ENCODE measurements at regions not wholly inside any gene's neighbourhood (a gene's known extent, or its start where the extent isn't known, plus 50 kb on each side); places are given as distances from the start of the nearest gene placed in this dataset.
"Not testable (repeated sequence)": the region's sequence is repeated elsewhere in the genome, so short reads cannot be mapped to it uniquely, and the experiment has no call there.

DNA sequence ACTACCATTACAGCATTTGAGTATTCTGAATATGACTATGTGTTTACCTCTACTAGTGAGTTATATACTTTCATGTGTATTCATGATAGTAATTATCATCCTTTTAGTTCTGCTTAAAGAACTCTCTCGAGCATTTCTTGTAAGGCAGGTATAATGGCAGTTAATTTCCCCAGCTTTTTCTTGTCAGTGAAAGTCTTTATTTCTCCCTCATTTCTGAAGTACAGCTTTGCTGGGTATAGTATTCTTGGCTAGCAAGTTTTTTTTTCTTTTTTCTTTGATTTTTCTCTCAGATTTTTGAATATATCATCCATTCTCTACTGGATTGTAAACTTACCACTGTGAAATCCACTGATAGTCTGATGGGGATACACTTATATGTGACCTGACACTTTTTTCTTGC is 165.9 kb upstream of the ARHGAP5 start:
- DNase-seq (ENCODE audit: low spot score), result no peak
- in situ Hi-C loops (cut with MboI; ENCODE audit: low sequenced_read_pairs, unreplicated experiment), result loop anchor here (25.0 kb wide), 1 partner anchor 399 kb away; no protein-coding TSS in a partner anchor
- TF ChIP-seq, protein P1, sequence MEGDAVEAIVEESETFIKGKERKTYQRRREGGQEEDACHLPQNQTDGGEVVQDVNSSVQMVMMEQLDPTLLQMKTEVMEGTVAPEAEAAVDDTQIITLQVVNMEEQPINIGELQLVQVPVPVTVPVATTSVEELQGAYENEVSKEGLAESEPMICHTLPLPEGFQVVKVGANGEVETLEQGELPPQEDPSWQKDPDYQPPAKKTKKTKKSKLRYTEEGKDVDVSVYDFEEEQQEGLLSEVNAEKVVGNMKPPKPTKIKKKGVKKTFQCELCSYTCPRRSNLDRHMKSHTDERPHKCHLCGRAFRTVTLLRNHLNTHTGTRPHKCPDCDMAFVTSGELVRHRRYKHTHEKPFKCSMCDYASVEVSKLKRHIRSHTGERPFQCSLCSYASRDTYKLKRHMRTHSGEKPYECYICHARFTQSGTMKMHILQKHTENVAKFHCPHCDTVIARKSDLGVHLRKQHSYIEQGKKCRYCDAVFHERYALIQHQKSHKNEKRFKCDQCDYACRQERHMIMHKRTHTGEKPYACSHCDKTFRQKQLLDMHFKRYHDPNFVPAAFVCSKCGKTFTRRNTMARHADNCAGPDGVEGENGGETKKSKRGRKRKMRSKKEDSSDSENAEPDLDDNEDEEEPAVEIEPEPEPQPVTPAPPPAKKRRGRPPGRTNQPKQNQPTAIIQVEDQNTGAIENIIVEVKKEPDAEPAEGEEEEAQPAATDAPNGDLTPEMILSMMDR (IDR thresholded peaks at IDR 0.05; ENCODE audit: borderline replicate concordance, control extremely low read depth, extremely low read depth, insufficient read depth, missing control alignments), result no peak

DNA sequence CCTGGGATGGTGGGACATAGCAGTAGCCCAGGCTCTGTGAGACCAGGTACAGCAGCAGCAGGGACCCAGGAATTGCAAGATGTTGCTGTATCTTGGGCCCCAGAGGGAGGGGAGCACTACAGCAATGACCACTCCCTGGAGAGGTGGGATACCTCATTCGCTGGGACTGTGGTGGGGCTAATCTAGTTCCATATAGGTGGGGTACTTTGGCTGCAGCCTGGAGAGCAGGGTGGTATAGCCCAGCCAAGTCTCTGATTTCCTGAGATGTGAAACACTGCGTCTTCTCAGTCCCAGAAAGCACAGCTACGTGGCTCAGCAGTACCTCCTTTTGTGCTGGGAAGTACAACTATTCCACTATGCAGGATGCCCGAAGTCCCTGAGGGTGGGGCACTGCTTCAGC is 163.7 kb upstream of the ARHGAP5 start:
- in situ Hi-C loops (cut with MboI; ENCODE audit: low sequenced_read_pairs, unreplicated experiment), result loop anchor here (25.0 kb wide), 1 partner anchor 401 kb away; no protein-coding TSS in a partner anchor
- TF ChIP-seq, protein P1 (IDR thresholded peaks at IDR 0.05; ENCODE audit: borderline replicate concordance, control extremely low read depth, extremely low read depth, insufficient read depth, missing control alignments), result no peak
- no peak for DNase-seq (ENCODE audit: low spot score)

DNA sequence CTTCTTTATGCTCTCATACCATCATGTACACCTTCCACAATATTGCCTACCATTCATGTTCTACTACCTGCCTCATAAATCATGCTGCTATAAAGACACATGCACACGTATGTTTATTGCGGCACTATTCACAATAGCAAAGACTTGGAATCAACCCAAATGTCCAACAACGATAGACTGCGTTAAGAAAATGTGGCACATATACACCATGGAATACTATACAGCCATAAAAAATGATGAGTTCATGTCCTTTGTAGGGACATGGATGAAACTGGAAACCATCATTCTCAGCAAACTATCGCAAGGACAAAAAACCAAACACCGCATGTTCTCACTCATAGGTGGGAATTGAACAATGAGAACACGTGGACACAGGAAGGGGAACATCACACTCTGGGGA is 158.8 kb upstream of the ARHGAP5 start:
- in situ Hi-C loops (cut with MboI; ENCODE audit: low sequenced_read_pairs, unreplicated experiment), result loop anchor here (25.0 kb wide), 1 partner anchor 406 kb away; no protein-coding TSS in a partner anchor

DNA sequence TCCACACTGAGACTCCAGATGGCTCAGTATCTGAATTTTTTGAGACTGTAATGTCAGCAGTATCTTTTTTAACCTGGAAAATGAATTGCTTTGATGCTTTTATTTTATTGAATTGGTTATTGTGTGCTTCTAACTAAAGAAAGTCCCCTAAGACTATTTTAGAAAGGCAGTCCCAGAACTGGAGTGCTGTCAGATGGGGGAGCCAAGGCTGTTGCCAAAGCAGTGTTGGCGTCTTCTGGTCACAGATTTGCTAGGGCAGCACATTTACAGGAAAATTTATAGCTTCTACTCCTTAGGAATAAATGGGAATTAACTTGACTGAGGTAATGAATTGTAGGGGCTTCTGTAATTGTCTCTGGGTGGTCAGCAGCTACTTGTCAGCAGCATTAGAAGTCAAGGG is 157.1 kb upstream of the ARHGAP5 start:
- DNase-seq (ENCODE audit: low spot score), result no peak
- TF ChIP-seq, protein P1 (IDR thresholded peaks at IDR 0.05; ENCODE audit: borderline replicate concordance, control extremely low read depth, extremely low read depth, insufficient read depth, missing control alignments), result no peak
- in situ Hi-C loops (cut with MboI; ENCODE audit: low sequenced_read_pairs, unreplicated experiment), result loop anchor here (10.0 to 25.0 kb wide), 2 partner anchors 335 to 408 kb away; no protein-coding TSS in a partner anchor

More for the DNA sequence above, 158.8 kb upstream of the ARHGAP5 start:
- not testable (repeated sequence) for DNase-seq (ENCODE audit: low spot score)

DNA sequence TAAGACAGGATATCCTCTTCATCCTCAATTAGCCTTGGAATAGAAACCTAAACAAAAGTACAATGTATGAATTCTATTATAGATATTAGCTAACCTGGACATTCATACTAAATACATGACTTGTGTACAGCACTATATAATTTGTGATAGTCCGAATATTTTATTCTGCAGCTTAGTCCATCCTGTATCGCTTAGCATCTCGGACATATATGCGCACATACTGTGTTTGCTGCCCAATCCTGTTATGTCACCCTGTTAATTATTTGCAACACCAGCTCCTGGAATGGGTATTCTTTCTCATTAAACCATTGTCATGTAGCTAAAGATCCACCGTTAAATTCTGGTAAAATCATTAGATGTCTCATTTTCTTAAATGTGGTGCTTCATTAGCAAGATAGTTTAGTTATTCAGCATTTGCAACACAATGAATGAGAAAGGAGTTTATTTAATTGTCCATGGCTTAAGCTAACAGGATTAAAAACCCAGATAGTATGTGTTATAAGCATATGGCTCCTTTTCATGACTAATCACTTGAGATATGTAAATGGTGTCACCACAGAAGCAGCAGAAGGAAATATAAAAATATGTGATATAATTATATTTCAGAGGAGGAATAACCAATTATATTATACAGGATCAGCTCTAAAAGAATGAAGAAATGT is 156.0 kb upstream of the ARHGAP5 start:
- TF ChIP-seq, protein P1 (IDR thresholded peaks at IDR 0.05; ENCODE audit: borderline replicate concordance, control extremely low read depth, extremely low read depth, insufficient read depth, missing control alignments), result no peak
- no peak for DNase-seq (ENCODE audit: low spot score)
- in situ Hi-C loops (cut with MboI; ENCODE audit: low sequenced_read_pairs, unreplicated experiment), result loop anchor here (10.0 to 25.0 kb wide), 2 partner anchors 334 to 409 kb away; no protein-coding TSS in a partner anchor

DNA sequence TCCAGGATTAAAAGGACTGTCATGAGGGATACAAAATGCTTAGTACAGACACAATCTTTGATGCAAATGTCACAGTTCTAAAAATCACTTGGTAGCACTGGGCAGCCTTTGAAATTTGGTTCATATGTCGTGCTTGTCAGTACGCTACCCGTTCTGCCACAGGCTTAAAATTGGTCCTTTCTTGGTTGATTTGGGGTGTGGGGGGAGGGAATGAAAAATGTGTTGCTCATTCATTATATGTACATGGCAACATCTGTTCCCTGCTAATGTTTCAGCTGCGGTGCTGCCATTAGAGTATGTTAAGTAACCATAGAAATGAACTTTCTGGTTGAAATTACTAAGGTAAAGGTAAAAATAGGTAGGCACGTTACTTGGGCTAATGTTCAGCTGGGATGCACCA is 155.4 kb upstream of the ARHGAP5 start:
- no peak for DNase-seq (ENCODE audit: low spot score)
- TF ChIP-seq, protein P1 (IDR thresholded peaks at IDR 0.05; ENCODE audit: borderline replicate concordance, control extremely low read depth, extremely low read depth, insufficient read depth, missing control alignments), result no peak
- in situ Hi-C loops (cut with MboI; ENCODE audit: low sequenced_read_pairs, unreplicated experiment), result loop anchor here (10.0 to 25.0 kb wide), 2 partner anchors 333 to 409 kb away; no protein-coding TSS in a partner anchor

DNA sequence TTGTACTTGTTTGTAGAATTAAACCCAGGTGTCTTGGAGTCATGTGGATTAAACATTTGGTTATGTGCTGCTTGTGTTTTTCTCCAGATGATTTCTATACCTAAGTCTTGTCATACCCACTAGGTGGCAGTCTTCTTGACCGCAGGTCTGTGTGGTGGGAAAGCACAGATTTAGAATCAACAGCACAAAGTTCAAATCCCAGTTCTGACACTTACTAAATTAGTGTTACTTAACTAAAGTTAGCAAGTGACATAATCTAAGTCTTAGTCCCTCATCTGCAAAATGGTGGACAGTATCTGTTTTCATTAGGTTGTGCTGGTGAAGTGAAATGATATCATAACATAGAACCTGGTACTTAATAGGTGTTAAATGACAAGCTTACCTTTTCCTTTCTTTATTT is 151.0 kb upstream of the ARHGAP5 start:
- in situ Hi-C loops (cut with MboI; ENCODE audit: low sequenced_read_pairs, unreplicated experiment), result loop anchor here (10.0 kb wide), 1 partner anchor 329 kb away; no protein-coding TSS in a partner anchor
- TF ChIP-seq, protein P1 (IDR thresholded peaks at IDR 0.05; ENCODE audit: borderline replicate concordance, control extremely low read depth, extremely low read depth, insufficient read depth, missing control alignments), result peak; percentile 33
- DNase-seq (ENCODE audit: low spot score), result peak; percentile 52
